Glutamatergic neuron (in vitro differentiated cells): ENCODE measurements at regions not wholly inside any gene's neighbourhood (a gene's known extent, or its start where the extent isn't known, plus 50 kb on each side); places are given as distances from the start of the nearest gene placed in this dataset.

ENCODE experiments used
- DNase-seq: peaks from one replicate; pipeline ENCODE4 v3.0.0; 2022
- H3K27ac Mint-ChIP-seq: one replicate; pipeline ENCODE4 v1.8.0; 2020; ENCODE audit warnings: mild to moderate bottlenecking, mixed read lengths, inconsistent platforms; ENCODE audit not compliant: unreplicated experiment
- H3K27me3 Mint-ChIP-seq: one replicate; pipeline ENCODE4 v1.8.0; 2020; ENCODE audit warnings: mild to moderate bottlenecking, moderate library complexity, mixed read lengths, inconsistent platforms; ENCODE audit not compliant: unreplicated experiment
- H3K36me3 Mint-ChIP-seq: one replicate; pipeline ENCODE4 v1.8.0; 2020; ENCODE audit warnings: mild to moderate bottlenecking, mixed read lengths, inconsistent platforms; ENCODE audit not compliant: unreplicated experiment
- H3K4me1 Mint-ChIP-seq: one replicate; pipeline ENCODE4 v1.8.0; 2020; ENCODE audit warnings: mild to moderate bottlenecking, low read depth, mixed read lengths, inconsistent platforms; ENCODE audit not compliant: unreplicated experiment
- H3K4me3 Mint-ChIP-seq: one replicate; pipeline ENCODE4 v1.8.0; 2020; ENCODE audit warnings: mild to moderate bottlenecking, mixed read lengths, inconsistent platforms; ENCODE audit not compliant: unreplicated experiment
- H3K9me3 Mint-ChIP-seq: one replicate; pipeline ENCODE4 v1.8.0; 2020; ENCODE audit warnings: mild to moderate bottlenecking, moderate library complexity, mixed read lengths, inconsistent platforms; ENCODE audit not compliant: unreplicated experiment
- CTCF ChIP-seq: fragments of 200-600 bp; sonication (generic); IDR thresholded peaks from one replicate; pipeline ENCODE4 v1.5.0; 2021; ENCODE audit not compliant: partially characterized antibody, unreplicated experiment

DNA sequence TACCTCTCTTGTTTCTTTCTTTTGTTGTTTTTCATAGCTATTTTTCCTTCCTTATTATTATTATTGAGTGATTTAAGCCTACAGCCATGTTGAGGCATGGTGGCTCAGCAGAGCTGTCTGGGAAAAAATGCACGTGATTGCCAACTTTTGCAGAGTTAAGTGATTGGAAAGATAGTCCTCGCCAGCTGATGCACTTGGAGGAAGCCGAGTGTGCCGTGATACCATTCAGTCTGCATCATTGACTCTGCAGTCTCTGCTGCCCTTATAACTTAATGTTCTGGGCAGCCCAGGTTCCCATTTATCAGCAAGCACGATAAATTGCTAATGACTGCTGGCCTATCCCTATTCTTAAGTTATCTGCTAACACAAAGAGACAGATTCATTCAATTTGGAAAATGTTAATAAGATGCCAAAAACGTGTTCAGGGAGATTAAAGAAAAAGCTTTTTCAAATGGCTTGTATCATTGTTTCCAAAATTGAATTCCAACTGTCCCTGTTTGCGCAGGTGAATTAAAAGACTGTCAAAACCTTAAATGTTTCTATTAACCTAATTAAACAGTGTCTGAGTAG is 232.9 kb upstream of the NPY start:
- no peak for TF ChIP-seq CTCF
- Mint-ChIP-seq H3K27ac (no peak overlapping the region), H3K4me3 (no peak overlapping the region), H3K4me1 (no peaks in the 10 kb centered on the region), H3K9me3 (no peaks in the 10 kb centered on the region), H3K27me3 (no peaks in the 10 kb centered on the region), H3K36me3 (no peaks in the 10 kb centered on the region)
- DNase-seq = no peak

DNA sequence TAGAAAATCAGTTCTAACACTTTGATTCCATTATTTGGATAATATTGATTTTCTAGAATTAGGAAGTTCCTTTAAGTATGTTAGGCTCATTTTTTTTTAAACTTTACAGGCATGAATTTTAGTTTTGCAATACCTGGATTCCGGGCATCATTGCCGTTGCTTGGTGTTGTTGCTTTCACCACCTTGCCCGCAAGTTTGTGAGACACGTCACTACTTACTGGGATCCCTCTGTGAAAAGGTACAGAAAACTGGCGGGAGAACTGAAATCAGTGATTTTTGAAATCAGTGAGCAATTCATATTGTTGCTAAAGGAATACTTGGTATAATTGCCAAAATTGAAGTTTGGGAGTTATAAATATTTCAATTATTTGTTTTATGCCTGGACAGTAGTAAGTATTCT is 232.3 kb upstream of the NPY start:
- TF ChIP-seq CTCF = no peak
- Mint-ChIP-seq H3K4me1 (no peaks in the 10 kb centered on the region), H3K27ac (no peak overlapping the region), H3K9me3 (no peaks in the 10 kb centered on the region), H3K4me3 (no peak overlapping the region), H3K27me3 (no peaks in the 10 kb centered on the region), H3K36me3 (no peaks in the 10 kb centered on the region)
- no peak for DNase-seq

GRCh38 chr7:24052572-24053260 is 231.3 kb upstream of the NPY start:
- Mint-ChIP-seq H3K36me3 (no peaks in the 10 kb centered on the region), H3K4me1 (no peaks in the 10 kb centered on the region), H3K27me3 (no peaks in the 10 kb centered on the region), H3K4me3 (no peak overlapping the region), H3K9me3 (no peaks in the 10 kb centered on the region), H3K27ac (no peak overlapping the region)
- no peak for DNase-seq
- TF ChIP-seq CTCF = no peak

GRCh38 chr7:24054236-24054635 is 229.8 kb upstream of the NPY start:
- Mint-ChIP-seq H3K27me3 (no peaks in the 10 kb centered on the region), H3K4me3 (no peak overlapping the region), H3K27ac (no peak overlapping the region), H3K9me3 (peaks cover 1% of the 10 kb centered on the region), H3K4me1 (no peaks in the 10 kb centered on the region), H3K36me3 (no peaks in the 10 kb centered on the region)
- no peak for TF ChIP-seq CTCF
- DNase-seq = no peak

- no peak overlapping the region for H3K4me3 Mint-ChIP-seq
- peaks cover 2% of the 10 kb centered on the region for H3K9me3 Mint-ChIP-seq
- no peaks in the 10 kb centered on the region for H3K4me1 Mint-ChIP-seq
- no peaks in the 10 kb centered on the region for H3K27me3 Mint-ChIP-seq
- H3K27ac Mint-ChIP-seq = no peak overlapping the region
- no peak for DNase-seq
- peak; percentile 47 for TF ChIP-seq CTCF
- no peaks in the 10 kb centered on the region for H3K36me3 Mint-ChIP-seq
These were observed 226.7 kb upstream of the NPY start for GRCh38 chr7:24057243-24057642.
